IPS DF 19.7 (cell line): ENCODE measurements at regions not wholly inside any gene's neighbourhood (a gene's known extent, or its start where the extent isn't known, plus 50 kb on each side); places are given as distances from the start of the nearest gene placed in this dataset.
A peak's percentile ranks its signal among the peaks of the same experiment; 100 is the strongest.

Experiments used
- DNase-seq: peaks from one replicate; pipeline ENCODE4 v3.0.0-alpha.2; 2013; ENCODE audit warnings: low read depth, low spot score

GRCh38 chr11:127334466-127334865 is 333.9 kb upstream of the KIRREL3 start:
- DNase-seq = no peak

GRCh38 chr11:127332896-127333295 is 332.3 kb upstream of the KIRREL3 start:
- no peak for DNase-seq

GRCh38 chr11:127330044-127330443 is 329.5 kb upstream of the KIRREL3 start:
- DNase-seq = no peak

- no peak for DNase-seq
These were observed 307.7 kb upstream of the KIRREL3 start for GRCh38 chr11:127308291-127308690.

GRCh38 chr11:127307700-127308099 is 307.1 kb upstream of the KIRREL3 start:
- no peak for DNase-seq

- DNase-seq = no peak
These were observed 304.1 kb upstream of the KIRREL3 start for GRCh38 chr11:127304634-127305033.

GRCh38 chr11:127288926-127289325 is 288.4 kb upstream of the KIRREL3 start:
- no peak for DNase-seq

- DNase-seq = no peak
These were observed 281.0 kb upstream of the KIRREL3 start for GRCh38 chr11:127281534-127281933.

GRCh38 chr11:127275774-127276173 is 275.2 kb upstream of the KIRREL3 start:
- DNase-seq = no peak

GRCh38 chr11:127274328-127274676 is 273.7 kb upstream of the KIRREL3 start:
- DNase-seq = no peak

- DNase-seq = no peak
These were observed 273.2 kb upstream of the KIRREL3 start for GRCh38 chr11:127273593-127274327.

GRCh38 chr11:127270851-127271250 is 270.3 kb upstream of the KIRREL3 start:
- DNase-seq = no peak

- DNase-seq = no peak
These were observed 269.3 kb upstream of the KIRREL3 start for GRCh38 chr11:127269911-127270310.

- no peak for DNase-seq
These were observed 268.4 kb upstream of the KIRREL3 start for GRCh38 chr11:127268932-127269331.

GRCh38 chr11:127268521-127268920 is 268.0 kb upstream of the KIRREL3 start:
- DNase-seq = no peak

GRCh38 chr11:127259102-127259501 is 258.5 kb upstream of the KIRREL3 start:
- DNase-seq = no peak

- DNase-seq = no peak
These were observed 254.6 kb upstream of the KIRREL3 start for GRCh38 chr11:127255209-127255608.

- DNase-seq = no peak
These were observed 251.8 kb upstream of the KIRREL3 start for GRCh38 chr11:127252321-127252720.

GRCh38 chr11:127249576-127249975 is 249.0 kb upstream of the KIRREL3 start:
- no peak for DNase-seq

- DNase-seq = no peak
These were observed 247.9 kb upstream of the KIRREL3 start for GRCh38 chr11:127248476-127248875.

- peak; percentile 12 for DNase-seq
These were observed 246.8 kb upstream of the KIRREL3 start for GRCh38 chr11:127247261-127247851.

- no peak for DNase-seq
These were observed 242.1 kb upstream of the KIRREL3 start for GRCh38 chr11:127242676-127243075.

- no peak for DNase-seq
These were observed 237.8 kb upstream of the KIRREL3 start for GRCh38 chr11:127238321-127238720.

- DNase-seq = no peak
These were observed 236.2 kb upstream of the KIRREL3 start for GRCh38 chr11:127236776-127237175.
